Activated naive CD8-positive, alpha-beta T cell treated with anti-CD3 and anti-CD28 coated beads, Interleukin-2, amount 50 U/mL, for 24 hours (primary cell): ENCODE measurements at regions not wholly inside any gene's neighbourhood (a gene's known extent, or its start where the extent isn't known, plus 50 kb on each side); places are given as distances from the start of the nearest gene placed in this dataset.
"Not testable (repeated sequence)": the region's sequence is repeated elsewhere in the genome, so short reads cannot be mapped to it uniquely, and the experiment has no call there.

Source experiments
- ATAC-seq: fragments of 150-1000 bp; cut with Tn5 transposase; one replicate; pipeline ENCODE4 v1.10.0; 2021
- DNase-seq: peaks from one replicate; pipeline ENCODE4 v3.0.0; 2021
- H3K27ac Mint-ChIP-seq: one replicate; pipeline ENCODE4 v1.8.0; 2021; ENCODE audit warnings: mild to moderate bottlenecking, mixed read lengths
- H3K27me3 Mint-ChIP-seq: one replicate; pipeline ENCODE4 v1.8.0; 2021; ENCODE audit warnings: mixed read lengths
- H3K36me3 Mint-ChIP-seq: one replicate; pipeline ENCODE4 v1.8.0; 2021; ENCODE audit warnings: low read depth, mixed read lengths
- H3K4me1 Mint-ChIP-seq: one replicate; pipeline ENCODE4 v1.8.0; 2021; ENCODE audit warnings: mixed read lengths
- H3K4me3 Mint-ChIP-seq: one replicate; pipeline ENCODE4 v1.8.0; 2021; ENCODE audit warnings: mild to moderate bottlenecking, moderate library complexity, mixed read lengths
- H3K9me3 Mint-ChIP-seq: one replicate; pipeline ENCODE4 v1.8.0; 2021; ENCODE audit warnings: mixed read lengths

DNA sequence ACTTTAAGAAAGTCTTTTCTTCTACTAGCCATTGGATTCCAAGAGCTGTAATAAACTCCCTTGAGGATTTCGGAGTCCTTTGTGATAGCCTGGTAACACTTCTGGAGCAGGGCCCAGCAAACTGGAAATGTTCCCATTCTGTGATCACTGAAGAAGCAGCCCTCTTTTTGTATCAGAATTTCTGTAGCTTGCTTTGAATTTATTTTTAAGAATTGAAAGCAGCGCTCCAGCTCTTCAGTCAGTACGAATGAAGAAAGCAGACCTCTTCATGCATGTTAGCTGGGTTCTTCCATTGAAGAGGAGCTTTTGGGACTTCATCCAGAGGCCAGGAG, 141.5 kb downstream of the AKAP11 start:
- DNase-seq = no peak
- H3K27me3 Mint-ChIP-seq = no peaks in the 10 kb centered on the region
- no peaks in the 10 kb centered on the region for H3K9me3 Mint-ChIP-seq
- peaks cover 23% of the 10 kb centered on the region for H3K36me3 Mint-ChIP-seq
- ATAC-seq = no peak
- peaks cover 52% of the 10 kb centered on the region for H3K4me1 Mint-ChIP-seq
- no peak overlapping the region for H3K4me3 Mint-ChIP-seq
- peak overlapping the region; percentile 16 for H3K27ac Mint-ChIP-seq

DNA sequence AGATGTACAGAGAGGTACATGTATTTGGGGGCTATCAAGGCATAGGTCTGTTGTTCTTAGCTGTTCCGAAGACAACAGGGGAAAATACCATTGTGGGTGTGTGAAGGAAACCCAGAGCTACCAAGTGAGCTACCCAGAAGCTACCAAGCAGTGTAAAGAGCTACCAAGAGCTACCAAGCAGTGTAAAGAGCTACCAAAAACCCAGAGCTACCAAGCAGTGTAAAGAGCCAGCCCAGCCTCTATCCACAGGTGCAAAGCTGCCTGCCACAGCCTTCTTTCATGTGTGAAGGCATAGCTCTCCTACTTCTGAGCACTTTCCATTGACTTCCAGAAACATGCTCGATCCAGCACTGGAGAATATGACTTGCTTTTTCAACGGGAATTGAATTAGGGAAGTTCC, 145.7 kb downstream of the AKAP11 start:
- Mint-ChIP-seq H3K4me1 (peaks cover 58% of the 10 kb centered on the region), H3K36me3 (peaks cover 22% of the 10 kb centered on the region), H3K27ac (peak overlapping the region; percentile 47), H3K4me3 (no peak overlapping the region), H3K27me3 (peaks cover under 1% of the 10 kb centered on the region), H3K9me3 (peaks cover under 1% of the 10 kb centered on the region)
- peak; percentile 62 for ATAC-seq
- DNase-seq = no peak

- Mint-ChIP-seq H3K4me1 (peaks cover 52% of the 10 kb centered on the region), H3K36me3 (peaks cover 26% of the 10 kb centered on the region), H3K9me3 (peaks cover 6% of the 10 kb centered on the region), H3K27ac (peak overlapping the region; percentile 16), H3K27me3 (peaks cover 3% of the 10 kb centered on the region), H3K4me3 (no peak overlapping the region)
- ATAC-seq (peak; percentile 51), DNase-seq (no peak)
Measured at GRCh38 chr13:42418184-42418583, 146.2 kb downstream of the AKAP11 start.

- Mint-ChIP-seq H3K36me3 (peaks cover 33% of the 10 kb centered on the region), H3K27me3 (peaks cover 3% of the 10 kb centered on the region), H3K4me3 (no peak overlapping the region), H3K9me3 (peaks cover 13% of the 10 kb centered on the region), H3K27ac (peak overlapping the region; percentile 47), H3K4me1 (peaks cover 41% of the 10 kb centered on the region)
- ATAC-seq = peak; percentile 85
- DNase-seq = peak; percentile 65
Measured at GRCh38 chr13:42420304-42420703, 148.4 kb downstream of the AKAP11 start.

DNA sequence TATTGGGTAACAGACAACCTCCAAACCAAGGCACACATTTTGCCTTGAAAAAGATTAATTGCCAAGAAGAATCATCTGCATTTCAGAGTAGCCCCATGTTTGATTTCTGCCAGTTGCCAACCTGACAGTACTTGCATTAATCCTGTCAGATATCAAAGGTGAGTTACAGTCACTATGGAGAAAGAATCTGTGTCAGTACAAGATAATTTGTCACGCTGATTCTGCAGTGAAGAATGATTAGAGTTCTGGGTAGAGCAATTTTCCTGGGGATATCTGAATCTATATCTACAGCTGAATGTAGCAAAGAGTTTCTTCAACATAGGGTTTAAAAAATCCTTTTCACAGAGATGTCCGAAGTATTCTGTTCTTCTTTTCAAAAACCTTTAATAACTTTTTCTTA, 150.7 kb downstream of the AKAP11 start:
- DNase-seq (no peak), ATAC-seq (no peak)
- Mint-ChIP-seq H3K9me3 (peaks cover 13% of the 10 kb centered on the region), H3K4me1 (peaks cover 37% of the 10 kb centered on the region), H3K27me3 (peaks cover 3% of the 10 kb centered on the region), H3K27ac (no peak overlapping the region), H3K36me3 (peaks cover 31% of the 10 kb centered on the region), H3K4me3 (no peak overlapping the region)

DNA sequence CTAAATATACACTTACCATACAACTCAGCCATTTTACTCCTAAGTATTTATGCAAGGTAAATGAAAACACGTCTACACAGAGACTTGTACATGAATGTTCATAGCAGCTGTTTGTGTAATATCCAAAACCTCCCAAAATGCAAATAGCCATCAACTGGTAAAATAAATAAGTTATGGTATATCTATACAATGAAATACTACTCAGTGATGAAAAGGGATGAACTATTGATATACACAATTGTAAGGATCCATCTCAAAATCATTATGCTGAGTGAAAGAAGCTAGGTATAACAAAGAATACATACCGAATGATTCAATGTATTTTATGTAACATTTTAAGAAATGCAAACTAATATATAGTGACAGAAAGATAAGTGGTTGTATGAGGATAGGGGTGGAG, 149.8 kb upstream of the TNFSF11 start:
- DNase-seq = no peak
- Mint-ChIP-seq H3K4me1 (peaks cover 23% of the 10 kb centered on the region), H3K27ac (no peak overlapping the region), H3K9me3 (peaks cover 13% of the 10 kb centered on the region), H3K36me3 (peaks cover 31% of the 10 kb centered on the region), H3K4me3 (no peak overlapping the region), H3K27me3 (peaks cover 3% of the 10 kb centered on the region)
- ATAC-seq = no peak

DNA sequence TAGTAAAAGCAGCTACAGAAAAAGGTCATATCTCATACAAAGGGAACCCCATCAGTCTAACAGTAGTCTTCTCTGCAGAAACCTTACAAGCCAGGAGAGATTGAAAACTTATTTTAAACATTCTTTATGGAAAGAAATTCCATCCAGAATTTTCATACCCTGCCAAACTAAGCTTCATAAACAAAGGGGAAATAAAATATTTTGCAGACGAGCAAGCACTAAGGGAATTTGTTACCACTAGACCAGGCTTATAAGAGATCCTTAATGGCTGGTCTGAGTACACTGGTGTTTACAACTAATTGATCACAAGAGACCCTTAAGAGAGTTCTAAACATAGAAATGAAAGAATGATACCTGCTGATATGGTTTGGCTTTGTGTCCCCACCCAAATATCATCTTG, 128.6 kb upstream of the TNFSF11 start:
- no peaks in the 10 kb centered on the region for H3K27me3 Mint-ChIP-seq
- peaks cover 2% of the 10 kb centered on the region for H3K4me1 Mint-ChIP-seq
- H3K36me3 Mint-ChIP-seq = peaks cover 66% of the 10 kb centered on the region
- ATAC-seq (no peak), DNase-seq (no peak)
- H3K4me3 Mint-ChIP-seq = no peak overlapping the region
- H3K9me3 Mint-ChIP-seq = peaks cover 56% of the 10 kb centered on the region
- H3K27ac Mint-ChIP-seq = no peak overlapping the region

DNA sequence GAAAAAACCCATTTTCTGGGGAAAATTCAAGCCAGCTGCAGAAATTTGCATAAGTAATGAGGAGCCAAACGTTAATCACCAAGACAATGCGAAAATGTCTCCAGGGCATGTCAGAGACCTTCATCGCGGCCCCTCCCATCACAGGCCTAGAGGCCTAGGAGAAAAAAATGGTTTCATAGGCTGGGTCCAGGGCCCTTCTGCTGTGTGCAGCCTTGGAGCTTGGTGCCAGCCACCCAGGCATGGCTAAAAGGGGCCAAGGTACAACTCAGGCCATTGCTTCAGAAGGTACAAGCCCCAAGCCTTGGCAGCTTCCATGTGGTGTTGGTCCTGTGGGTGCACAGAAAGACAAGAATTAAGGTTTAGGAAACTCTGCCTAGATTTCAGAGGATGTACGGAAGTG, 127.4 kb upstream of the TNFSF11 start:
- not testable (repeated sequence) for ATAC-seq, H3K4me3 Mint-ChIP-seq, H3K27me3 Mint-ChIP-seq, DNase-seq, H3K27ac Mint-ChIP-seq, H3K4me1 Mint-ChIP-seq
- peaks cover 62% of the 10 kb centered on the region for H3K9me3 Mint-ChIP-seq
- peaks cover 61% of the 10 kb centered on the region for H3K36me3 Mint-ChIP-seq

DNA sequence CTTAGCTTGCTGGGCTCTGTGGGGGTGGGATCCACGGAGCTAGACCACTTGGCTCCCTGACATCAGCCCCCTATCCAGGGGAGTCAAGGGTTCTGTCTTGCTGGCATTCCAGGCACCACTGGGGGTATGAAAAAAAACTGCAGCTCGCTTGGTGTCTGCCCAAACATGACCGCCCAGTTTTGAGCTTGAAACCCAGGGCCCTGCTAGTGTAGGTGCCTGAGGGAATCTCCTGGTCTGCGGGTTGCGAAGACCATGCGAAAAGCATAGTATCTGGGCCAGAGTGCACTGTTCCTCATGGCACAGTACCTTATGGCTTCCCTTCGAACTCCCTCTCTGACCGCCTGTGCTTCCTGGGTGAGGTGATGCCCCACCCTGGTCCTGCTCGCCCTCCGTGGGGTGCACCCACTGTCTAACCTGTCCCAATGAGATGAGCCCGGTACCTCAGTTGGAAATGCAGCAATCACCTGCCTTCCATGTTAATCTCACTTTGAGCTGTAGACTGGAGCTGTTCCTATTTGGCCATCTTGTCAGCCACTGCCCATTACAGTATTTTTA, 120.8 kb upstream of the TNFSF11 start:
- H3K36me3 Mint-ChIP-seq = peaks cover 21% of the 10 kb centered on the region
- H3K9me3 Mint-ChIP-seq = peaks cover 15% of the 10 kb centered on the region
- H3K27ac Mint-ChIP-seq = no peak overlapping the region
- DNase-seq (no peak), ATAC-seq (no peak)
- no peaks in the 10 kb centered on the region for H3K27me3 Mint-ChIP-seq
- H3K4me1 Mint-ChIP-seq = peaks cover 2% of the 10 kb centered on the region
- H3K4me3 Mint-ChIP-seq = no peak overlapping the region

DNA sequence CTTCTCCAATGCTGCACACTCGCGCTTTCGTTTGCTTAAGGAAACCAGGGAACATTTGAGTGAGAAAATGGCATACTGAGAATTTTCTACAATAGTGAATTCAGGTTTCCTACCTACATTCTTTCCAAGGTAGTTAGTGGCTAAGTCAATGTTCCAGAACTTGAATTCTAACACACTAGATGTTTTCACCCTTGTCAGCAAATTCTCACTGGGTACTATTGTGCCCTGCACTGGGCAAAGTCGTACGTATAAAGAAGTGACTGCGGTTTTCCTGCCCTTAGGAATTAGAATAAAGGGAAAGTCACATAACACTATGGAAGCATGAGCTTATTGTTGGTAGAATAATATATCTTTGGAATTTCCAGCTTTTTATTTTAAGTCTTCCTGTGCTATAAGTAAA, 119.2 kb upstream of the TNFSF11 start:
- H3K4me3 Mint-ChIP-seq = no peak overlapping the region
- no peak for ATAC-seq
- H3K9me3 Mint-ChIP-seq = peaks cover 9% of the 10 kb centered on the region
- H3K36me3 Mint-ChIP-seq = peaks cover 16% of the 10 kb centered on the region
- no peak for DNase-seq
- no peaks in the 10 kb centered on the region for H3K27me3 Mint-ChIP-seq
- no peaks in the 10 kb centered on the region for H3K4me1 Mint-ChIP-seq
- no peak overlapping the region for H3K27ac Mint-ChIP-seq

GRCh38 chr13:42458193-42458592, 115.8 kb upstream of the TNFSF11 start:
- DNase-seq (no peak), ATAC-seq (no peak)
- Mint-ChIP-seq H3K27ac (no peak overlapping the region), H3K36me3 (peaks cover 40% of the 10 kb centered on the region), H3K27me3 (no peaks in the 10 kb centered on the region), H3K9me3 (peaks cover 19% of the 10 kb centered on the region), H3K4me1 (no peaks in the 10 kb centered on the region), H3K4me3 (no peak overlapping the region)

DNA sequence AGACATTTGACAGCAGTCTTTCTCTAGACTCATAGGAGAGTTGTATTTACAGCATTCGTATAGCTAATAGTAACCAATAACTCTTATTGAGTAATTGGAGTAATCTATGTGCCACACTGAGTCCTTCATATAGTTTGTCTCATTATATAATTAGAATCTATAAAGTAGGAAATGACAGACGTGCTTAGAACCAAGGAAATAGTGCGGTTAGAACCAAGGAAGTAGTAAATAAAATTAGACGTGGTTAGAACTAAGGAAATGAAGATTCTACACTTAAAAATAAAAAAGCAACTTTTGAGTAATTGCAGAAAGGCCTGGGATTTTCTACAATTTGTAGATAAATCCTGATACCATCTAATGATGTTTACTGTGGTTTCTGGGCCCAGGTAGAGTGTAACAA, 107.8 kb upstream of the TNFSF11 start:
- Mint-ChIP-seq H3K27ac (no peak overlapping the region), H3K4me1 (peaks cover 21% of the 10 kb centered on the region), H3K27me3 (no peaks in the 10 kb centered on the region), H3K36me3 (peaks cover 42% of the 10 kb centered on the region), H3K4me3 (no peak overlapping the region), H3K9me3 (peaks cover 31% of the 10 kb centered on the region)
- no peak for ATAC-seq
- no peak for DNase-seq

GRCh38 chr13:42466609-42467008, 107.3 kb upstream of the TNFSF11 start:
- no peaks in the 10 kb centered on the region for H3K27me3 Mint-ChIP-seq
- DNase-seq = no peak
- no peak overlapping the region for H3K27ac Mint-ChIP-seq
- peaks cover 37% of the 10 kb centered on the region for H3K36me3 Mint-ChIP-seq
- no peak for ATAC-seq
- no peak overlapping the region for H3K4me3 Mint-ChIP-seq
- H3K4me1 Mint-ChIP-seq = peaks cover 21% of the 10 kb centered on the region
- H3K9me3 Mint-ChIP-seq = peaks cover 28% of the 10 kb centered on the region

DNA sequence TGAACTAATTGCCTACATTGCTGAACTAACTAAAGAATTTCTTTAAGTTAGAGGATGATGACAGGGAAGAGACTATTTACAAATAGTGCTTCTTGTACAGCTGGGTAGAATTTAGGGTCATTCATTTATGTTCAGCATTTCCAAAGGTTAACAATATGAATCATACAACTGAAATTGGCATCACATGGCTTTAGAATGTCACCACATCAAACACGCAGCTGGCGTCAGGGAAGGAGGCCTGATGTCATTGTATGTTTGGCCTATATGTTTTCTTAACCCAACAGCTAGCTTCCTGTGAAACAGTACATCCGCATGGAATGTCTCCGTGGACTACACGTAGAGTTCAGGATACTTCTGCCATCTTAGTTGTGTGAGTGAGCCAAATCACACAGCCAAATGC, 99.0 kb upstream of the TNFSF11 start:
- DNase-seq = peak; percentile 55
- peak; percentile 95 for ATAC-seq
- H3K27ac Mint-ChIP-seq = peak overlapping the region; percentile 88
- H3K4me3 Mint-ChIP-seq = no peak overlapping the region
- H3K9me3 Mint-ChIP-seq = peaks cover 15% of the 10 kb centered on the region
- H3K36me3 Mint-ChIP-seq = peaks cover 24% of the 10 kb centered on the region
- H3K4me1 Mint-ChIP-seq = peaks cover 34% of the 10 kb centered on the region
- H3K27me3 Mint-ChIP-seq = no peaks in the 10 kb centered on the region

- DNase-seq = no peak
Measured at GRCh38 chr13:42477596-42478190, 96.3 kb upstream of the TNFSF11 start.

More at GRCh38 chr13:42477596-42478190, 96.3 kb upstream of the TNFSF11 start:
- Mint-ChIP-seq H3K27ac (no peak overlapping the region), H3K9me3 (peaks cover 11% of the 10 kb centered on the region), H3K36me3 (peaks cover 24% of the 10 kb centered on the region), H3K4me3 (no peak overlapping the region), H3K27me3 (no peaks in the 10 kb centered on the region), H3K4me1 (peaks cover 34% of the 10 kb centered on the region)
- no peak for ATAC-seq
